ENCODE measurements at regions not wholly inside any gene's neighbourhood (a gene's known extent, or its start where the extent isn't known, plus 50 kb on each side); places are given as distances from the start of the nearest gene placed in this dataset.

- H3K4me3 ChIP-seq (ENCODE audit: low read depth, low read length): no peak overlapping the region
- H3K27me3 ChIP-seq (ENCODE audit: control insufficient read depth, insufficient read depth, low read length): no peaks in the 10 kb centered on the region
- no peaks in the 10 kb centered on the region for H3K36me3 ChIP-seq (ENCODE audit: control insufficient read depth, insufficient read depth, low read length)
- DNase-seq (ENCODE audit: low read depth): no peak
- no peak for TF ChIP-seq CTCF (IDR thresholded peaks at IDR 0.05; ENCODE audit: insufficient read depth, low read length, poor library complexity, severe bottlenecking)
Observed at GRCh38 chr18:77990901-77991300, 741.3 kb downstream of the GALR1 start.

GRCh38 chr18:77992057-77992456 is 742.4 kb downstream of the GALR1 start:
- Histone ChIP-seq H3K36me3 (ENCODE audit: control insufficient read depth, insufficient read depth, low read length) (no peaks in the 10 kb centered on the region), H3K4me3 (ENCODE audit: low read depth, low read length) (no peak overlapping the region), H3K27me3 (ENCODE audit: control insufficient read depth, insufficient read depth, low read length) (no peaks in the 10 kb centered on the region)
- DNase-seq (ENCODE audit: low read depth): no peak
- no peak for TF ChIP-seq CTCF (IDR thresholded peaks at IDR 0.05; ENCODE audit: insufficient read depth, low read length, poor library complexity, severe bottlenecking)

GRCh38 chr18:77993188-77993981 is 743.7 kb downstream of the GALR1 start:
- no peaks in the 10 kb centered on the region for H3K27me3 ChIP-seq (ENCODE audit: control insufficient read depth, insufficient read depth, low read length)

GRCh38 chr18:77995593-77995992 is 745.9 kb downstream of the GALR1 start:
- Histone ChIP-seq H3K27me3 (ENCODE audit: control insufficient read depth, insufficient read depth, low read length) (no peaks in the 10 kb centered on the region), H3K36me3 (ENCODE audit: control insufficient read depth, insufficient read depth, low read length) (no peaks in the 10 kb centered on the region), H3K4me3 (ENCODE audit: low read depth, low read length) (no peak overlapping the region)
- TF ChIP-seq CTCF (IDR thresholded peaks at IDR 0.05; ENCODE audit: insufficient read depth, low read length, poor library complexity, severe bottlenecking): no peak
- no peak for DNase-seq (ENCODE audit: low read depth)

More at GRCh38 chr18:77993188-77993981, 743.7 kb downstream of the GALR1 start:
- H3K4me3 ChIP-seq (ENCODE audit: low read depth, low read length): no peak overlapping the region
- no peaks in the 10 kb centered on the region for H3K36me3 ChIP-seq (ENCODE audit: control insufficient read depth, insufficient read depth, low read length)
- no peak for TF ChIP-seq CTCF (IDR thresholded peaks at IDR 0.05; ENCODE audit: insufficient read depth, low read length, poor library complexity, severe bottlenecking)
- DNase-seq (ENCODE audit: low read depth): no peak

GRCh38 chr18:77996737-77997136 is 747.1 kb downstream of the GALR1 start:
- no peaks in the 10 kb centered on the region for H3K27me3 ChIP-seq (ENCODE audit: control insufficient read depth, insufficient read depth, low read length)
- TF ChIP-seq CTCF (IDR thresholded peaks at IDR 0.05; ENCODE audit: insufficient read depth, low read length, poor library complexity, severe bottlenecking): no peak
- no peak for DNase-seq (ENCODE audit: low read depth)
- no peak overlapping the region for H3K4me3 ChIP-seq (ENCODE audit: low read depth, low read length)
- no peaks in the 10 kb centered on the region for H3K36me3 ChIP-seq (ENCODE audit: control insufficient read depth, insufficient read depth, low read length)

- TF ChIP-seq CTCF (IDR thresholded peaks at IDR 0.05; ENCODE audit: insufficient read depth, low read length, poor library complexity, severe bottlenecking): no peak
- DNase-seq (ENCODE audit: low read depth): no peak
- Histone ChIP-seq H3K36me3 (ENCODE audit: control insufficient read depth, insufficient read depth, low read length) (no peaks in the 10 kb centered on the region), H3K27me3 (ENCODE audit: control insufficient read depth, insufficient read depth, low read length) (no peaks in the 10 kb centered on the region), H3K4me3 (ENCODE audit: low read depth, low read length) (no peak overlapping the region)
Observed at GRCh38 chr18:78001811-78002210, 752.2 kb downstream of the GALR1 start.
